H54 (cell line): ENCODE measurements at regions not wholly inside any gene's neighbourhood (a gene's known extent, or its start where the extent isn't known, plus 50 kb on each side); places are given as distances from the start of the nearest gene placed in this dataset.

ENCODE experiments used
- DNase-seq: peaks from one replicate; pipeline ENCODE4 v3.0.0; 2011; ENCODE audit warnings: low spot score, mixed read lengths; ENCODE audit not compliant: insufficient read length
- FAIRE-seq: peaks from 3 replicates; lab custom pipeline; 2011; peaks lifted over from hg19 to GRCh38; lab: Jason Lieb, UNC
- POLR2A ChIP-seq: IDR thresholded peaks from 2 replicates; pipeline ENCODE4 v1.6.1; 2011; ENCODE audit warnings: low read depth, mild to moderate bottlenecking, low read length

GRCh38 chr17:12369065-12369464 is 296.6 kb upstream of the MYOCD start:
- no peak for FAIRE-seq
- no peak for DNase-seq
- no peak for TF ChIP-seq POLR2A

GRCh38 chr17:12376276-12376675 is 289.4 kb upstream of the MYOCD start:
- no peak for TF ChIP-seq POLR2A
- DNase-seq (no peak), FAIRE-seq (no peak)

- TF ChIP-seq POLR2A, result no peak
- no peak for DNase-seq
- no peak for FAIRE-seq
Measured at GRCh38 chr17:12386225-12386624, 279.5 kb upstream of the MYOCD start.

GRCh38 chr17:12388226-12388625 is 277.5 kb upstream of the MYOCD start:
- FAIRE-seq, result no peak
- DNase-seq, result no peak
- no peak for TF ChIP-seq POLR2A

- TF ChIP-seq POLR2A, result no peak
- FAIRE-seq, result no peak
- DNase-seq, result no peak
Measured at GRCh38 chr17:12389421-12389820, 276.3 kb upstream of the MYOCD start.

GRCh38 chr17:12390631-12391030 is 275.1 kb upstream of the MYOCD start:
- no peak for TF ChIP-seq POLR2A
- DNase-seq (no peak), FAIRE-seq (no peak)

GRCh38 chr17:12391468-12391867 is 274.2 kb upstream of the MYOCD start:
- DNase-seq, result no peak
- FAIRE-seq, result no peak

GRCh38 chr17:12395733-12396354 is 269.8 kb upstream of the MYOCD start:
- DNase-seq (peak; percentile 15), FAIRE-seq (no peak)
- TF ChIP-seq POLR2A, result no peak

More at GRCh38 chr17:12391468-12391867, 274.2 kb upstream of the MYOCD start:
- TF ChIP-seq POLR2A, result no peak

- no peak for FAIRE-seq
- TF ChIP-seq POLR2A, result no peak
- no peak for DNase-seq
Measured at GRCh38 chr17:12398441-12399051, 267.1 kb upstream of the MYOCD start.

- FAIRE-seq, result no peak
- TF ChIP-seq POLR2A, result no peak
- DNase-seq, result no peak
Measured at GRCh38 chr17:12402963-12403622, 262.6 kb upstream of the MYOCD start.

- TF ChIP-seq POLR2A, result no peak
- FAIRE-seq (no peak), DNase-seq (no peak)
Measured at GRCh38 chr17:12403881-12404398, 261.8 kb upstream of the MYOCD start.

- DNase-seq, result no peak
- no peak for TF ChIP-seq POLR2A
- no peak for FAIRE-seq
Measured at GRCh38 chr17:12406623-12407215, 259.0 kb upstream of the MYOCD start.

GRCh38 chr17:12407495-12408252 is 258.0 kb upstream of the MYOCD start:
- FAIRE-seq, result no peak
- no peak for TF ChIP-seq POLR2A
- no peak for DNase-seq
